ENCODE measurements at regions not wholly inside any gene's neighbourhood (a gene's known extent, or its start where the extent isn't known, plus 50 kb on each side); places are given as distances from the start of the nearest gene placed in this dataset.

DNA sequence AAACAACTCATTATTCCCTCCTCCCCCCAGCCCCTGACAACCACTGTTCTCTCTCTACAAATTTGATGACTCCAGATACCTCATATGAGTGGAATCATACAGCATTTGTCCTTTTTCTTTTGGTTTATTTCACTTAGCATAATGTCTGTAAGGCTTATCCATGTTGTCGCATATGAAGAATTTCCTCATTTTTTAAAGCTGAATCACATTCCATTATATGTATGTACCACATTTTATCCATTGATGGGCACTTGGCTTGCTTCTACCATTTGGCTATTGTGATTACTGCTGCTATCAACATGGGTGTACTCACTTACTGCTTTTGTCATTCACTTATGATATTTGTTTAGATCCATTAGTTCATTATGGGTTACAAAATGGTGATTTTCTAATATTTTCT is 112.8 kb downstream of the BUB3 start:
- TF ChIP-seq, protein P1, sequence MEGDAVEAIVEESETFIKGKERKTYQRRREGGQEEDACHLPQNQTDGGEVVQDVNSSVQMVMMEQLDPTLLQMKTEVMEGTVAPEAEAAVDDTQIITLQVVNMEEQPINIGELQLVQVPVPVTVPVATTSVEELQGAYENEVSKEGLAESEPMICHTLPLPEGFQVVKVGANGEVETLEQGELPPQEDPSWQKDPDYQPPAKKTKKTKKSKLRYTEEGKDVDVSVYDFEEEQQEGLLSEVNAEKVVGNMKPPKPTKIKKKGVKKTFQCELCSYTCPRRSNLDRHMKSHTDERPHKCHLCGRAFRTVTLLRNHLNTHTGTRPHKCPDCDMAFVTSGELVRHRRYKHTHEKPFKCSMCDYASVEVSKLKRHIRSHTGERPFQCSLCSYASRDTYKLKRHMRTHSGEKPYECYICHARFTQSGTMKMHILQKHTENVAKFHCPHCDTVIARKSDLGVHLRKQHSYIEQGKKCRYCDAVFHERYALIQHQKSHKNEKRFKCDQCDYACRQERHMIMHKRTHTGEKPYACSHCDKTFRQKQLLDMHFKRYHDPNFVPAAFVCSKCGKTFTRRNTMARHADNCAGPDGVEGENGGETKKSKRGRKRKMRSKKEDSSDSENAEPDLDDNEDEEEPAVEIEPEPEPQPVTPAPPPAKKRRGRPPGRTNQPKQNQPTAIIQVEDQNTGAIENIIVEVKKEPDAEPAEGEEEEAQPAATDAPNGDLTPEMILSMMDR (IDR thresholded peaks at IDR 0.05), result no peak
- TF ChIP-seq RCOR1 (IDR thresholded peaks at IDR 0.05; ENCODE audit: low read depth, low read length) (no peak), KDM5A (IDR thresholded peaks at IDR 0.05) (no peak), JUN (IDR thresholded peaks at IDR 0.05) (no peak), POLR2A (IDR thresholded peaks at IDR 0.05; ENCODE audit: low read length) (no peak), CEBPB (IDR thresholded peaks at IDR 0.05) (no peak), RFX5 (IDR thresholded peaks at IDR 0.05) (no peak), JUNB (IDR thresholded peaks at IDR 0.05) (no peak), NPAS2 (CRISPR knock-in tag; IDR thresholded peaks at IDR 0.05; ENCODE audit: borderline replicate concordance) (no peak), KDM1A (IDR thresholded peaks at IDR 0.05; ENCODE audit: low read depth) (no peak), HDAC2 (IDR thresholded peaks at IDR 0.05) (no peak), BHLHE40 (IDR thresholded peaks at IDR 0.05; ENCODE audit: low read depth, low read length) (no peak), RAD21 (conservative IDR thresholded peaks at IDR 0.05 in 1 of 2, IDR thresholded peaks at IDR 0.05 in 1 of 2) (no peak)
- TF ChIP-seq, protein P2, sequence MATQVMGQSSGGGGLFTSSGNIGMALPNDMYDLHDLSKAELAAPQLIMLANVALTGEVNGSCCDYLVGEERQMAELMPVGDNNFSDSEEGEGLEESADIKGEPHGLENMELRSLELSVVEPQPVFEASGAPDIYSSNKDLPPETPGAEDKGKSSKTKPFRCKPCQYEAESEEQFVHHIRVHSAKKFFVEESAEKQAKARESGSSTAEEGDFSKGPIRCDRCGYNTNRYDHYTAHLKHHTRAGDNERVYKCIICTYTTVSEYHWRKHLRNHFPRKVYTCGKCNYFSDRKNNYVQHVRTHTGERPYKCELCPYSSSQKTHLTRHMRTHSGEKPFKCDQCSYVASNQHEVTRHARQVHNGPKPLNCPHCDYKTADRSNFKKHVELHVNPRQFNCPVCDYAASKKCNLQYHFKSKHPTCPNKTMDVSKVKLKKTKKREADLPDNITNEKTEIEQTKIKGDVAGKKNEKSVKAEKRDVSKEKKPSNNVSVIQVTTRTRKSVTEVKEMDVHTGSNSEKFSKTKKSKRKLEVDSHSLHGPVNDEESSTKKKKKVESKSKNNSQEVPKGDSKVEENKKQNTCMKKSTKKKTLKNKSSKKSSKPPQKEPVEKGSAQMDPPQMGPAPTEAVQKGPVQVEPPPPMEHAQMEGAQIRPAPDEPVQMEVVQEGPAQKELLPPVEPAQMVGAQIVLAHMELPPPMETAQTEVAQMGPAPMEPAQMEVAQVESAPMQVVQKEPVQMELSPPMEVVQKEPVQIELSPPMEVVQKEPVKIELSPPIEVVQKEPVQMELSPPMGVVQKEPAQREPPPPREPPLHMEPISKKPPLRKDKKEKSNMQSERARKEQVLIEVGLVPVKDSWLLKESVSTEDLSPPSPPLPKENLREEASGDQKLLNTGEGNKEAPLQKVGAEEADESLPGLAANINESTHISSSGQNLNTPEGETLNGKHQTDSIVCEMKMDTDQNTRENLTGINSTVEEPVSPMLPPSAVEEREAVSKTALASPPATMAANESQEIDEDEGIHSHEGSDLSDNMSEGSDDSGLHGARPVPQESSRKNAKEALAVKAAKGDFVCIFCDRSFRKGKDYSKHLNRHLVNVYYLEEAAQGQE (IDR thresholded peaks at IDR 0.05), result no peak
